Neutrophil (primary cell): ENCODE measurements at regions not wholly inside any gene's neighbourhood (a gene's known extent, or its start where the extent isn't known, plus 50 kb on each side); places are given as distances from the start of the nearest gene placed in this dataset.

Experiments
- H3K27ac ChIP-seq: fragments of 200-600 bp; sonication (generic); 2 replicates; pipeline ENCODE4 v1.5.1; 2016; ENCODE audit warnings: mild to moderate bottlenecking, moderate library complexity
- H3K27me3 ChIP-seq: fragments of 200-600 bp; sonication (generic); 2 replicates; pipeline ENCODE4 v1.6.0; 2016; ENCODE audit warnings: mild to moderate bottlenecking
- H3K36me3 ChIP-seq: fragments of 200-600 bp; sonication (generic); 2 replicates; pipeline ENCODE4 v1.5.1; 2017
- H3K4me1 ChIP-seq, 2 experiments: fragments of 200-600 bp in 1 of 2; sonication (generic) in 1 of 2; 1 replicate in 1 of 2; 2 replicates in 1 of 2; pipeline versions ENCODE4 v1.5.1 to v1.6.1; 2013 to 2016; ENCODE audit warnings: low read depth in 1 of 2, low read length in 1 of 2, mild to moderate bottlenecking in 1 of 2, moderate library complexity in 1 of 2; ENCODE audit not compliant: control insufficient read depth in 1 of 2, insufficient read depth in 1 of 2
- H3K4me3 ChIP-seq, 2 experiments: fragments of 200-600 bp in 1 of 2; sonication (generic) in 1 of 2; 1 replicate in 1 of 2; 2 replicates in 1 of 2; pipeline ENCODE4 v1.5.1; 2013 to 2016; ENCODE audit warnings: low read depth in 1 of 2, low read length in 1 of 2, mild to moderate bottlenecking in 1 of 2, moderate library complexity in 1 of 2
- H3K9me3 ChIP-seq: fragments of 200-600 bp; sonication (generic); 2 replicates; pipeline ENCODE4 v1.5.1; 2016
- TF ChIP-seq, protein P1 (sequence below): fragments of 200-600 bp; sonication (generic); IDR thresholded peaks from 2 replicates; pipeline ENCODE4 v1.5.1; 2016; ENCODE audit warnings: antibody characterized with exemption

DNA sequence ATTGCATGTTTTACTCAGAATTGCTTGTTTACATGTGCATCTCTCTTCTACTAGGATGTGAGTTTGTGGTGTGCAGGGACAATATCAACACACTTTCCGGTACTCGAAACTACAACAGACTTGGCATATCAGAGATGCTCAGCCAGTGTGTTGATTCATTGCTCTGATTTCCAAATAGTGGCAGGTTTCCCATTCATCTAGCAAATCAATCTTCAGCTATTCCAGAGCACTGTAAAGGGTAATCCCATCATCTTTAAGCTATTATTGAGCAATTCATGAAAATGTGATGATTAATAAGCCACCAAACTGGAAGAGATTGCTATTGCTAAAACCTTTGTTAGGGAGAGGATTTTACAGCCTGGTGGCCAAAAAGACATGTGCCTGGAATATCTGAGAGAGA, 574.2 kb upstream of the CPEB2 start:
- H3K9me3 ChIP-seq = no peaks in the 10 kb centered on the region
- no peak overlapping the region for H3K4me3 ChIP-seq
- H3K27me3 ChIP-seq = no peaks in the 10 kb centered on the region
- H3K27ac ChIP-seq = no peak overlapping the region
- TF ChIP-seq, protein P1, sequence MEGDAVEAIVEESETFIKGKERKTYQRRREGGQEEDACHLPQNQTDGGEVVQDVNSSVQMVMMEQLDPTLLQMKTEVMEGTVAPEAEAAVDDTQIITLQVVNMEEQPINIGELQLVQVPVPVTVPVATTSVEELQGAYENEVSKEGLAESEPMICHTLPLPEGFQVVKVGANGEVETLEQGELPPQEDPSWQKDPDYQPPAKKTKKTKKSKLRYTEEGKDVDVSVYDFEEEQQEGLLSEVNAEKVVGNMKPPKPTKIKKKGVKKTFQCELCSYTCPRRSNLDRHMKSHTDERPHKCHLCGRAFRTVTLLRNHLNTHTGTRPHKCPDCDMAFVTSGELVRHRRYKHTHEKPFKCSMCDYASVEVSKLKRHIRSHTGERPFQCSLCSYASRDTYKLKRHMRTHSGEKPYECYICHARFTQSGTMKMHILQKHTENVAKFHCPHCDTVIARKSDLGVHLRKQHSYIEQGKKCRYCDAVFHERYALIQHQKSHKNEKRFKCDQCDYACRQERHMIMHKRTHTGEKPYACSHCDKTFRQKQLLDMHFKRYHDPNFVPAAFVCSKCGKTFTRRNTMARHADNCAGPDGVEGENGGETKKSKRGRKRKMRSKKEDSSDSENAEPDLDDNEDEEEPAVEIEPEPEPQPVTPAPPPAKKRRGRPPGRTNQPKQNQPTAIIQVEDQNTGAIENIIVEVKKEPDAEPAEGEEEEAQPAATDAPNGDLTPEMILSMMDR = no peak
- no peaks in the 10 kb centered on the region for H3K4me1 ChIP-seq
- no peaks in the 10 kb centered on the region for H3K36me3 ChIP-seq

DNA sequence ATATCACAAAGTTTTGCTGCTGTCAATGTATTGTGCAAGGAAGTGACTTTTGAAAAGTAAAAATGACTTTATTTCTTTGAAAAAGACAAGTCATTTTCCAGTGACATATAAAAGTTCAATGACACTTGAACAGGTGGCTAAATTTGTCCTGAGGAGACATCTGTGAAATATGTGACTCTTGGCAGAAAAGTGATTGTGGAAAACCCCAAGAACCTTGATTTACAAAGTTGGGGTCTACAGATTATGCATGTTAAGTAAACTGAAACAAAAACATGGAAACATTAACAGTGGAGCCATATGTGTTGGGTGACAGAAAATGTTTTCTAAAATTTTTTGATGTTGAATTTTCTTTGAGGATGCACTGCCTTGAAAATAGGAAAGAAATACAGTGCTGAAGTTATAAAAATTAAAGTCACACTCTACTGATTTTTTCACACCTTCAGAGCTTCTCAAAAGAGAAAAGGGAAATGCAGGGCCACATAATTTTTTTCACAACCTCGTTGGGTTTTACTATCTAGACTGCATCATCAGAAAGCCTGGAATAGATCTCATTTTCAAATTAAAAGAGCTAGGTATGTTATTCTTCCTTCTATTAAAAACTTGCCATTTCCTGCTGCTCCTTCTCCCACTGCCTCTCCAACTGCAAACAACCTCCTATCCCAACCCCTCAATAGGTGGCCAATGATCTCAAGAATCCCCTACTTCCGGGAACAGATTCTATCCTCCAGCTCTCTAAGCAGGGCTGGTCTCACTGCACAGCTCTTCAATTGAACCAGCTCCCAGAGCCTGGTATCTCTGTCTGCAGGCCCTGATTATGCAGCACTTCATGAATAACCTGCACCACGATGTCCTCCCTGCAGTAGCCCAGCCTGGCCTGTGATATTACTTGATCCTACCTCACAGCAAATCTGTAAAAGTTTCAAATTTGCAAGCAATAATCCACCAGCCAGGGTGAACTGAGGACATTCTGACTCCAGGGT, 570.8 kb upstream of the CPEB2 start:
- no peaks in the 10 kb centered on the region for H3K9me3 ChIP-seq
- TF ChIP-seq, protein P1 = no peak
- no peak overlapping the region for H3K27ac ChIP-seq
- no peaks in the 10 kb centered on the region for H3K36me3 ChIP-seq
- no peaks in the 10 kb centered on the region for H3K27me3 ChIP-seq
- no peaks in the 10 kb centered on the region for H3K4me1 ChIP-seq
- H3K4me3 ChIP-seq = no peak overlapping the region

DNA sequence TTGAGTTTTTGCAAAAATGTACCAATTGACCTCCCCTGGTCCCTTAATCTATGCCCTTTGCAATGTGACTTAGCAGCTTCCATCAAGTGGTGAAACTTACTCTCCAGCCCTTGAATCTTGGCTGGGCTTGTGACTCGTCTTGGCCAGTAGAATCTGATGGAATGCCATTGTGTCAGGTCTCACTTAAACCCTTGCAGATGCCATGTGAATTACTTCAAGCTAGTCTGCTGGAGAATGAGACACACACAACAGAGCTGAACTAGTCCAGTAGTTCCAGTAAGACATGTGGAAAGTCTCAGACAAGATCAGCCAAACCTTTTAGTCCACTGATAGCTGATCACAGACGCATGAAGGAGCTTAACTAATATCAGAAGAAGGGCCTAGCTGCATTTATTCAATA, 567.8 kb upstream of the CPEB2 start:
- Histone ChIP-seq H3K27ac (no peak overlapping the region), H3K4me1 (no peaks in the 10 kb centered on the region), H3K36me3 (no peaks in the 10 kb centered on the region), H3K27me3 (no peaks in the 10 kb centered on the region), H3K9me3 (no peaks in the 10 kb centered on the region), H3K4me3 (no peak overlapping the region)
- TF ChIP-seq, protein P1 = no peak

DNA sequence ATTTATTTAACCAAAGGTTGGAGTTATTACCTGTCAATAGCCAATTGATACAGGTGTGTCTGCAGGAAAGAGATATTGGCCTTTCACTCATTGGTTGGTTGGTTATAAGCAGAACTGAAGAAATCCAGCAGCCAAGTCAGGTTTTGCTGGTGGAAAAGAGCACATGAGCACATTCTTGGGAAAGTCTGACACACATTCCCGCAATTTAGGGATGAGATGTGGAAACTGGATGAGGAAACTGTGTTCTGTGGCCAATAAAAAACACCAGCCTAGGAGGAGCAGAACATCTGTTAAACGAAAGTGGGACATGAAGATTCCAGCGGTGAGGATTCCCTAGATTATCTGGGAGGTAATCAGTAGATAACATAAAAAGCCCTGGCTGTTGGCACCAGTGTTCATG, 567.4 kb upstream of the CPEB2 start:
- Histone ChIP-seq H3K4me1 (no peaks in the 10 kb centered on the region), H3K36me3 (no peaks in the 10 kb centered on the region), H3K27me3 (no peaks in the 10 kb centered on the region), H3K27ac (no peak overlapping the region), H3K9me3 (no peaks in the 10 kb centered on the region), H3K4me3 (no peak overlapping the region)
- TF ChIP-seq, protein P1 = no peak

DNA sequence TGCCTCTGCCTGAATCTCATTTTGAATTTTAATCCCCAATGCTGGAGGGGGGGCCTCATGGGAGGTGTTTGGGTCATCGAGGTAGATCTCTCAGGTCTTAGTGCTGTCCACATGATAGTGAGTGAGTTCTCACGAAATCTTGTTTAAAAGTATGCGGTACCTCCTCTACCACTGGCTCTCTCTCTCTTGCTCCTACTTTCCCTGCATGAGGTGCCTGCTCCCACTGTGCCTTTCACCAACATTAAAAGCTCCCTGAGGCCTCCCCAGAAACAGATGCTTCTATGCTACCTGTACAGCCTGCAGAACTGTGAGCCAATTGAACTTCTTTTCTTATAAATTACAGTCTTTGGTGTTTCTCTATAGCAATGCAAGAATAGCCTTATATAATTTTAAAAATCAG, 560.7 kb upstream of the CPEB2 start:
- no peaks in the 10 kb centered on the region for H3K4me1 ChIP-seq
- no peaks in the 10 kb centered on the region for H3K9me3 ChIP-seq
- H3K27ac ChIP-seq = no peak overlapping the region
- no peaks in the 10 kb centered on the region for H3K27me3 ChIP-seq
- TF ChIP-seq, protein P1 = no peak
- H3K36me3 ChIP-seq = no peaks in the 10 kb centered on the region
- no peak overlapping the region for H3K4me3 ChIP-seq
